GM18868 (cell line): ENCODE measurements at regions not wholly inside any gene's neighbourhood (a gene's known extent, or its start where the extent isn't known, plus 50 kb on each side); places are given as distances from the start of the nearest gene placed in this dataset.
"Not testable (repeated sequence)": the region's sequence is repeated elsewhere in the genome, so short reads cannot be mapped to it uniquely, and the experiment has no call there.

Experiments used
- ATAC-seq: cut with Tn5 transposase; IDR thresholded peaks from one replicate; pipeline ENCODE4 v1.9.1; 2021; ENCODE audit warnings: mild to moderate bottlenecking, moderate library complexity; ENCODE audit not compliant: unreplicated experiment

- ATAC-seq = peak; percentile 94
Observed at GRCh38 chr2:174697255-174697654, 67.0 kb downstream of the CHRNA1 start.

DNA sequence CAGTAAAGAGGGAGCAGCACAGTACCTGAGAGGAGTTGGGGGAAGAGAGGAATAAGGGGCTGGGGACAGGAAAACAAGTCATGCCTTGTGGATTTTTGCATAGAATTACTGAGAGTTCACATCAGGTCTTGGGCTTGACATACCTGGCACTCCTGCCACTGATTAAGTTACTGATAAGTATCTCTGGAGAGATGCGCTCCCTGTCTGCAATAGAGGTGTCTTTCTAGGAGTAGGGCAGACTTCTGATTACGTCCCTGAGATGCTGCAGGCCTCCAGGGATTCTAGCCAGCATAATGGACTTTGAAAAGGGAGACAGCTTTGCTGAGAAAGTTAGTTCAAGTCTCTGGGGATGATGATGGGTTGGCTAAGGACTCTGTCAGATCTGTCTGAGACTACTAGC, 69.4 kb downstream of the CHRNA1 start:
- ATAC-seq = no peak

DNA sequence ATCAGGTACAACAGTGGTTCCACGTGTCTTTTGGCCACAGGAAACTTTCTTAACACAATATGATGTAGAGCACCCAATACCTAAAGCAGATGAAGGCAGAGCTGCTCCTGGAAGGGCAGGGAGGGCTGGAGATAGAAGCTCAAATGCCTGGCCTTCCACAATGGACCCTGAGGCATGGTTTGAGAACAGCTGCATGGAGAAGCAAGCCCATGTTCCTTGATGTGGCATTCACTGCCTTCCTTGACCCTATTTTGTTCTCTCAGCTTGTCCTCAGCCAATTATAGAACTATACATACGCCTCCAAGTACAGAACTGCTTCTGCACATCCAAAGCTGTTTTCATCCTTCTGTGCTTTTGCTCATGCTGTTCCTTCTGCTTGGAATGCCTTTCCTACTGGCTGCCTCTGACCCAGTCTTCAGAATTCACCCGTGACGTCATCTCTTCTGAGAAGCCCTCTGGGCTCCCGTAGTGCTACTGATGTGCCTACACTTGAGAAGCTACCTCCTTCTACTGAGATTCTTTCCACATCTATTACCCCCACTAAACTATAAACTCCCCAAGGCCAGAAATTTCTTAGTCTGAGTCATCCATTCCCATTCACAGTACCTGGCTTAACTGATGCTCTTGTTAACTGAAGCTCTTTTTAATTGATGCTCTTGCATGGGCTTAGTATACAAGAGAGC, 69.9 kb downstream of the CHRNA1 start:
- no peak for ATAC-seq

GRCh38 chr2:174693344-174693743, 70.9 kb downstream of the CHRNA1 start:
- no peak for ATAC-seq

DNA sequence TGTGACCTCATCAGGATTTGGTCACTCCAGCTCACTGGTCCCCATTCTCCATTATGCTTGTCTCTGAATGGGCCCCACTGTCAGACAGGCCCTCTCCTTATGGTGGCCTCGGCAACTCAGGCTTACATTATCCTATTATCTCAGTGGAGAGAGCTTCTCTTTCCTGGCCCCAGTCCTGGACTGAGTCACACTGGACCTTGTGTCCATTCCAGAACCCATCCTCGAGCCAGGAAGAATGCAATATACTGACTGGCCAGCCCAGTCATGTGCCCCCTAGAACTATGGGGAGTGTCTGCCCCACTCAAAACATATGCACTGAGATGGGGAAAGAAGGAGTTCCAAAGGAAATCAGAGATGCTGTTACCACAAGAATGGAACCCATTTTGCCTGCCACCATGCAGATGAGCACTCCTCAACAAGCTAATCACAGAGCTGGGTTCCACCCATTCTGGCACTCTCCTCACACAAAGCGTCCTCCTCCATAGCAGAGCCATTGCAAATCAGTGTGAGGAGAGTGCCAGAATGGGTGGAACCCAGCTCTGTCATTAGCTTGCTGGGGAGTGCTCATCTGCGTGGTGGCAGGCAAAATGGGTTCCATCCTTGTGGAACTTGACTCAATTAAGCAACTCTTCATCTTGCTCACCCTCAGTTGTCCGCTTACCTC, 71.9 kb downstream of the CHRNA1 start:
- no peak for ATAC-seq

DNA sequence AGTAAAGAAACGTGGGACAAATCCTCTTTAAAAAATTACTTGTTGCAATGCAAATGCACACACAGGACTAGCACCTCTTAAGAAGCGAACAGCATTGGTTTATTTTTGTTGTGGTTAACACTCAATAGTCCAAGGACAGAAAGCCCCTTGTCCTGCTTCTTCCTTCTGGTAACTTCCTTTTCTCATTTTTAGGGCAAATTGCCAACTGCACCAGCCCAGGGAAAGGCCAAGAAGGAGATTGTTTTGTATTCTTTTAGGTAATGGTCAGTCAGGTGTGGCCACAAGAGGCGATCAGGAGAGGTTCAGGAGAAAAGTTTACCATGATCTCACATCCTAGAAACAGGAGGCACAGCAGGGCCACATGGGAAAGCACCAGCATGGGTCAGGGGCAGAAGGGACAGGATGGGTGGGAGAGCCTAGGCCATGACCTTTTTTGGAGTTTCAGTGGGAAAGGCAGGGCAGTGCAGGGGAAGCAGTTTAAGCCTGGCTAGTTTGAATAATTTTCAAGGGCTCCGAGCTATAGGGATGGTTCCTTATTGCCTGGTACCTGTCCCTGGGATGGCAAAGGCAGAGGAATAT, 73.0 kb downstream of the CHRNA1 start:
- no peak for ATAC-seq

DNA sequence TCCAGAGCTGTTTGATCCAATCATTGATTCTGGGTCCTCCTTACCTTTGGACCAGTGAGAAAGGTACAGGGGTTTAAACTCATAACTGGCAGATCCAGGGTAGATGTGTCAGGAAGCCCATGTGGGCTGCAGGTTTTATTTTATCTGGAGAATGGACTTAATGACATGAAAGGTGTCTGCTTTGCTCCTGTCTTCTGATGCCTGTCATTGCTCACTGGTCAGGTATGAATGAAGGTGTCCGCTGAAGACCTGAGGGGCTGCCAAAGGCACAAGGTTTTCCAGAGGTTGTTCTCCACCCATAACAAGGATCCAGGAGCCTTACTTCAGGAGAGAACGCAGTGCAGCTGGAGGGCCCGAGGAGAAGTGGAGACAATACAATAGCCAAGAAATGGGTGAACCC, 74.2 kb downstream of the CHRNA1 start:
- no peak for ATAC-seq

- ATAC-seq = no peak
Observed at GRCh38 chr2:174688079-174688478, 76.2 kb downstream of the CHRNA1 start.

GRCh38 chr2:174686430-174686829, 77.8 kb downstream of the CHRNA1 start:
- ATAC-seq = no peak

DNA sequence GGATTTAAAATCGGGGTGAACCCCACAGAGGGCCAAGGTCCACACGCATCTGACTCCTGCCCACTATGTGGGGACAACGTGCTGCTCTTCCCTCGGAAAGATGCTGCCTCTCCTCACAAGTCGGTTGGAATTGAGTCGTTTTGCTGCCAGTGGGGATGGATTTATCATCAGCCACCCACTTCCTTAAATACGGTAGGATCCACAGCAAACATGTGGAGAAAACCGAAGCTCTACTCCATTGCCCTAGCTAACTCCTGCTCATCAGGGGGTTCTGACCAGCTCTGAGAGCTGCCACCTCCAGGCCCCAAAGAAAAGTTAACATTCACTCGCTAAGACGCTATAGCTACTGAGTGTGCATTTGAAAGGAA, 80.9 kb downstream of the CHRNA1 start:
- ATAC-seq = peak; percentile 32

DNA sequence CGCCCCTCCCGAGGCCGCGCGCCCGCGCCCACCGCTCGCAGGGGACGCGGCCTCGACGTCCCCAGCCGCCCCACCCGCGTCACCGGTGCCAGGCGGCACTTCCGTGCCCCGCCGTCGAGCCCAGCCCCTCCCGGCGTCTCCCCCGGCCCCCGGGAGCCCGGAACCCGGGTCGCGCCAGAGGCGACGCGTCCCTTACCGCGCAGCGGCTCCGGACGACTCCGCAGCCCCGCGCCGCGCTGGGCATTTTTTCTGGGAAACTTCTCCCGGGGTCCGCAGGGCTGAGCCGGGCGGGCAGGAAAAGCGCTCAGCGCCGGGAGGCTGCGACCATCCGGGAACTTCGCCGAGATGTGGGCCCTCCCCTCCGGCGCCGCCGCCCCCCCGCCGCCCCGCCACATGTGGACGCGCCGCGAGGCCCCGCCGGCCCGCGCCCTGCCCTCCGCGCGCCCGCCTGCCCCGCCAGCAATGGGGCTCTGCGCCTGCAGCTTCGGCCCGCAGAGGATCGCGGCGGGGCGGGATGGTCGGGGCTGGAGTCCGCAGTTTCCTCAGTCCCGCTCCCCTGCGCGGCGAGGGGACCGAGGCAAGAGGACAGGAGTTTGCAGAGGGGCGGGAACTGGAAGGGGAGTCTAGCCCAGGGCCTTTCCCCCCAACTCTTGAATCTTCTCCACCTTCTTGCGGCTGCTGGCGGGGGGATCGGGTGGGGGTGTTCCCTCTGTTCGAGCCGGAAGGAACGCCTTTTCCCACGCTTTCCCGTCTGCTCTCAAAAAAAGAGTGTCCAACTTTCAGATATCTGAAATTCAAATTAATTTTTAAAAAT, 81.5 kb downstream of the CHRNA1 start:
- peak; percentile 61 for ATAC-seq

DNA sequence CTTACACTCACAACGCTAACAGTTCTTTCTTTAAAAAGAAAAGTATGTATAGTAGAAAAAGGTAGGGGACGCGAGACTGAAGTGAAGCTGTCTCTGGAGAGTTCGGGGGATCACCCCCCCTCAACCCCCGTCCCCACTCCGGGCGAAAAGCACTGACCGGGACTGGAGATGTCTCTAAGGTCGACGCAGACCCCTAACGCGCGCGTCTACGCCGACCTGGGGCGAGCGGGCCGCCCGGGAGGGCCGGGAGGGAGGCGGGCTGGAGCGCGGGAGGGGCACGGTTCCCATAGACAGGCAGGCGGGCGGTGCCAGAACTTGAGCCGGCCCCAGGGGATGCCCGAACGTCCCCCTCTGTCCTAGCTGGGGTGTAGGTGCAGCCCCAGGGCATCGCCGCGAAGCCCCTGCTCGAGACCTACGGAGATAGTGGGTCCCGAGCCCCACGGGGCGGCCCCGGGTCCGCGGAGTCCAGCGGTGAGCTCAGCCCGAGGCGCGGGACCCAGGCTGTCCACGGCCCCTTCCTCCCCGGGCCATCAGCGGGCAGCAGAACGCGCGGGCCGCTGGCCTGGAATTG, 82.2 kb downstream of the CHRNA1 start:
- peak; percentile 46 for ATAC-seq

DNA sequence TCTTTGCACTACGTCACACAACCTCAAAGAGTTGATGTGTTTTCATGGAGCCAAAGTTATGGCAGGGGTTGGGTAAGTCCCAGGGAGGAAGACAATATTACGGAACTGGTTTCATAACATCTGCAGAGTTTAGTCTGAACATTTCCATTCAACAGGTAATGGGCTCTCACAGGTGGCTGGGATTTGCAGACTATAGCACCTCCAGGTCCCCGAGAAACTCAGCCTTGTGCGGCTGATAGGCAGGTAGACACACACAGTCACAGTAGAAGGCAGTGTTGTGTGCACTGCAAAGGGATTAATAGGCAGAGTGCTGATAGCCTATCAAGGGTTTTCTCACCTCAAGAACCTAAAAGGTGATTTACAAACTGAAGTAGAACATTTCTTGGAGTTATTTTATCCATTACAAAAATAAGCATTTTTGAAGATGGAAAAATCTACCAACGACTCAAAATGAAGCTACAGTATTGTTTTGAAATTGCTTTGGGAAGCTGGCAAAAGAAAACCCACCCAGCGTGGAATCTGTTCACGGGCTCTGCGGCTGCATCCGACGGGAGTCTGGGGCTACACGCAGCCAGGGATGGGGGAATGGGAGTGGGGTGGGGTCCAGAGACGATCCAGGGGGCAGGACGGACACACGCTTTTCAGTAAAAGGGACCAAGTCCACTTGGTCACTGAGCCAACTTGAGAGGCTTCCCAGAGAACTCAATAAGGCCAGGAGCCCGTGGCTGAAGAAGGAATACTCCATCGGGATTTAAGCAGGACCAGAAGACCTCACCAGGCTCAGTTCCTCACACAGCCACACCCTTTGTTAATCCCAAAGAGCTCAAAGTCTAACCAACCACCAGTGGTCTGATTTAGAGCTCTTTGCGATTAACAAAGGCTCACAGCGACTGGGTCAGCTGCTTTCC, 82.9 kb downstream of the CHRNA1 start:
- ATAC-seq = no peak

DNA sequence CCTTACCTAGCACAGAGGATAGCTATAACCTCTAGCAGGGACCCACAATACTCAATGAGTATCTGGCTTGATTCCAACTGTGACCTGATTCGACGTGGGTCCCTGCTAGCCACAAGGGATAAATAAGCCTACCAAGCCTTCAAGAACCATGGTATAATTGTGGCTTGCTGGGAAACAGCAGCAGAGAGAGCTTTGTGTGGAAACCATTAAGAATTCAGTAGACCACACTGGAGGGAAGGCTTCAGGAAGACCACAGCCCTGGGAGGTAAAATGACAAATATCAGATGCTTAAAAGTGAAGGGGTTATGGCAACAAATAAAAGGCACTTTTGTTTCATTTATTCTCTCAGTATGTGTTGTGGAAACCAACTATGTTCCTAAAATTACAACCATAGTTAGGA, 82.6 kb upstream of the WIPF1 start:
- no peak for ATAC-seq

- ATAC-seq = no peak
Observed at GRCh38 chr2:174678395-174678794, 80.8 kb upstream of the WIPF1 start.

DNA sequence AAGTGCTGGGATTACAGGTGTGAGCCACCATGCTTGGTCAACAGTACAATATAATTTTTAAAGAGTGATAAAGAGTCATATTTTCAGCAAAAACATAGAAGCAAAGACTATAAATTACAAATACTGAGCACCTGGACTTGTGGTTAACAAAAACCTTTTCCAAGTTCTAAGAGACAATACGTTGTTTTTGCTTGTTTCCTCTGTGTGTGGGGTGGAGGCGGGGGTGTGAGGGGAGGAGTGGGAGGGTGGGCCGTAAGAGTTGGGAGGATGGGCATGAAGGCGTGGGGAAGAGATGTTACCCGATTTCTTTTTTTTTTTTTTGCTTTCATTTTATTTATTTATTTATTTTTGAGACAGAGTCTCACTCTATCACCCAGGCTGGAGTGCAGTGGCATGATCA, 78.0 kb upstream of the WIPF1 start:
- ATAC-seq = no peak

GRCh38 chr2:174673876-174674275, 76.3 kb upstream of the WIPF1 start:
- ATAC-seq = no peak

- ATAC-seq = no peak
Observed at GRCh38 chr2:174673440-174673839, 75.8 kb upstream of the WIPF1 start.

DNA sequence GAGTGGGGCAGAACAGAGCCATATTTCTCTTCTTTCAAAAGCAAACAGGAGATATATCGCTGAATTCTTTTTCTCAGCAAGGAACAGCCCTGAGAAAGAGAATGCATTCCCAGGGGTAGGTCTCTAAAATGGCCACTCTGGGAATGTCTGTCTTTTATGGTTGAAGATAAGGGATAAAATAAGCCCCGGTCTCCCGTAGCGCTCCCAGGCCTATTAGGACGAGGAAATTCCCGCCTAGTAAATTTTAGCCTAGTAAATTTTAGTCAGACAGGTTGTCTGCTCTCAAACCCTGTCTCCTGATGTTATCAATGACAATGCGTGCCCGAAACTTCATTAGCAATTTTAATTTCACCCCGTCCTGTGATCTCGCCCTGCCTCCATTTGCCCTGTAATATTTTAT, 73.9 kb upstream of the WIPF1 start:
- not testable (repeated sequence) for ATAC-seq

DNA sequence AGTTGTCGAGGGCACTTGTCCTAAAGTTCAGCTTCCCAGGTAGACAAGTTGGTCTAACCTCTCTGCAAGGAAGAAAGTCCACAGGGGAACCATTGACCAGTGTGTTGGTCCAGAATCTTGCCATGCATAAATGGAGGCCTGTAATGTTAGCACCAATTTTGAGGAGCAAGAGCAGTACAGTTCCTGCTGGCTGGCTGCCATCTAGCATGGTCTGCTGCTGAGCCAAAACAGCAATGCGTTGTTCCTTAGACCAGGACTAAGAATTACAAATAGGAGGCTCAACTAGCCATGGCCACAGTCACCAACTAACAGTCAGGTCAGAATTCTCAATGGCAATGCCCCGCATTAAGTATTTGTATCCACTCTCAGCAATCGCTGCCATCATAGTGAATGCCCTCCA, 72.8 kb upstream of the WIPF1 start:
- no peak for ATAC-seq
